Large intestine (tissue), 3 donors: ENCODE measurements at regions not wholly inside any gene's neighbourhood (a gene's known extent, or its start where the extent isn't known, plus 50 kb on each side); places are given as distances from the start of the nearest gene placed in this dataset.

Experiments used
- DNase-seq, 2 donors: peaks; one replicate each; pipeline versions ENCODE4 v3.0.0 to v3.0.0-alpha.2; 2013
- H3K27ac ChIP-seq: one replicate; pipeline ENCODE4 v1.5.1; 2013; ENCODE audit warnings: low read length
- H3K27me3 ChIP-seq: 2 replicates; pipeline ENCODE4 v1.6.1; 2013; ENCODE audit warnings: low read length; ENCODE audit not compliant: control insufficient read depth, insufficient read depth
- H3K36me3 ChIP-seq: 2 replicates; pipeline ENCODE4 v1.6.1; 2013; ENCODE audit warnings: low read length; ENCODE audit not compliant: control insufficient read depth, insufficient read depth
- H3K4me1 ChIP-seq: one replicate; pipeline ENCODE4 v1.6.1; 2013; ENCODE audit warnings: low read length; ENCODE audit not compliant: control insufficient read depth, insufficient read depth
- H3K4me3 ChIP-seq: one replicate; pipeline ENCODE4 v1.5.1; 2013; ENCODE audit warnings: low read length
- H3K9me3 ChIP-seq: one replicate; pipeline ENCODE4 v1.6.1; 2013; ENCODE audit warnings: mild to moderate bottlenecking, low read depth, low read length, moderate library complexity; ENCODE audit not compliant: control insufficient read depth
- WGBS: methylation state at CpG from one replicate; pipeline ENCODE4 v1.1.5; 2013; ENCODE audit warnings: low lambda C conversion rate; ENCODE audit not compliant: insufficient coverage; 5-methylcytosine and 5-hydroxymethylcytosine counted together

DNA sequence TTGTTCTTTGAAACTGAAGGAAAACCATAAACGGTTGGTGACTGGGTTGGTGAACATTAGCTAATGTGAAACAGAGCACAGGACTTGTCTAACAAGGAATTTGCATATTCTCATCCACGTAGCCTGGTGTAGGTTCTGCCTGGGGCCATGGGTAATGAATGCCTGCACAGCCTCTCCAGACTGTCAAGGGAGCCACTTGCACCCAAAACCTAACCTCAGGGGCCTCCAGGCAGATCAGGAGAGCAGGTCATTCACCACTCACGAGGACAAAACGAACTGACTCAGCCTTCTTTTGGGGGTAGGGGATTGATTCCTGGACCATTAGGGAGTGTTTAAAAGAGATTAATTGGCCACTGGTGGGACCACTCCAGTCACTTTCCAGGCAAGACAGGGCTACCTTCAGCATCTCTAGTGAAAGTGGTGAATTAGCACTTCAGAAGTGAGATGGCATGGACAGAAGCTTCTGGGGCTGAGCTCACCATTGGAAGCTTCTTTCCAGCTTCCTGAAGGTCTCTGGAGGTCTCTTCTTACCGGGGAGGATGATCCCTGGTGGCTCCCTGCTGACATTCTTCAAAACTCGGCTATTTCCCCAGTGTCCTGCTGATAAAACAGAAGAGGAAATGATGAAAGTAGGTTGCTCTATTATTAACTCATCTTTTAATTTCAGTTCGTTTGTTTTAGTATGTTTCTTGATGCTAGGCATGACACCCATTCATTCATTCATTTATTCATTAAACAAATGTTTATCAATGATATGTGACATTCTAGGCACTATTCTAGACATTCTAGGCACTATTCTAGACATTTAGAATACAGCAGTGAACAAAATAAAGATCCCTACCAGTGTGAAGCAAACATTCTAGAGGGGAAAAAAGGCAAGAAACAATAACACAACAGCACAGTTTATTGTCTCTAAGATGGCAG is 104.5 kb upstream of the LNX1 start:
- no peaks in the 10 kb centered on the region for H3K36me3 ChIP-seq
- no peak overlapping the region for H3K4me3 ChIP-seq
- H3K9me3 ChIP-seq: no peaks in the 10 kb centered on the region
- no peaks in the 10 kb centered on the region for H3K4me1 ChIP-seq
- 88% methylated on average over 1 of the region's 7 CpGs for WGBS
- no peak overlapping the region for H3K27ac ChIP-seq
- no peaks in the 10 kb centered on the region for H3K27me3 ChIP-seq
- DNase-seq: no peak

DNA sequence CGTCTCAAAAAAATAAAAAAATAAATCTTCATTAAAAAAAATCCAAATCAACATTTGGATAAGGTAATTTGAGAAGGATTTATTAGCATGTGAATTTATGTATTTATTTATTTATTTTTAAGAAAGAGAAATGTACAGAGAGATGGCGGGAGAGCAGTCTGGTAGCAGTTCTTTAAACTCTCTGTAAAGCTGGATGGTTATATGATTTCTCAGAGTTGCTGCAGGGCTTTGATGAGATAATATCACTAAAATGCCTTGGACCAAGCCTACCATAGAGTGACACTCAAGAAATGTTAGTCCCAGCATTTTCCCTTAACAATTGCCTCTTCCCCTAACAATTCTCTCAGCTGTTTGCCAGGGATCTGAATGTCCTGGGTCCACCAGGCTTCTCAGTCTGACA is 103.4 kb upstream of the LNX1 start:
- no peaks in the 10 kb centered on the region for H3K4me1 ChIP-seq
- H3K4me3 ChIP-seq: no peak overlapping the region
- WGBS: 100% methylated on average over 1 of the region's 2 CpGs
- H3K9me3 ChIP-seq: no peaks in the 10 kb centered on the region
- H3K27ac ChIP-seq: no peak overlapping the region
- H3K36me3 ChIP-seq: no peaks in the 10 kb centered on the region
- H3K27me3 ChIP-seq: peaks cover 3% of the 10 kb centered on the region
- DNase-seq: no peak

DNA sequence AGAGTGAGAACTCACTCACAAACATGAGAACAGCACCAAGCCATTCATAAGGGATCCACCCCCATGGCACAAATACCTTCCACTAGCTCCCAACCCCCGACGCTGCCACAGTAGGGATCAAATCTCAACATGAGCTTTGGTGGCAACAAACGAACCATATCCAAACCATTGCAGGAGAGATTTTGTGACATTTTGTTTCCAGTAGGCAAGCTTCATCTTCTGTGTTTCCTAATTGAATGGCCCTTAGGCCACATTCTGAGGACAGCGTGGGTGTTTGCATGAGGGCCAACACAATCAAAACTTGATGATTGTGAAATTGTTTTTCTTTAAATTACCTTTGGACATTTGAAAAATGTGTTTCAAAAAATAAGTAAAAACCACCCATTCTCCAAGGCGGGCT is 102.6 kb upstream of the LNX1 start:
- Histone ChIP-seq H3K27ac (no peak overlapping the region), H3K27me3 (peaks cover 3% of the 10 kb centered on the region), H3K4me3 (no peak overlapping the region), H3K36me3 (no peaks in the 10 kb centered on the region), H3K9me3 (no peaks in the 10 kb centered on the region), H3K4me1 (no peaks in the 10 kb centered on the region)
- 100% methylated on average over 1 of the region's 5 CpGs for WGBS
- DNase-seq: no peak

DNA sequence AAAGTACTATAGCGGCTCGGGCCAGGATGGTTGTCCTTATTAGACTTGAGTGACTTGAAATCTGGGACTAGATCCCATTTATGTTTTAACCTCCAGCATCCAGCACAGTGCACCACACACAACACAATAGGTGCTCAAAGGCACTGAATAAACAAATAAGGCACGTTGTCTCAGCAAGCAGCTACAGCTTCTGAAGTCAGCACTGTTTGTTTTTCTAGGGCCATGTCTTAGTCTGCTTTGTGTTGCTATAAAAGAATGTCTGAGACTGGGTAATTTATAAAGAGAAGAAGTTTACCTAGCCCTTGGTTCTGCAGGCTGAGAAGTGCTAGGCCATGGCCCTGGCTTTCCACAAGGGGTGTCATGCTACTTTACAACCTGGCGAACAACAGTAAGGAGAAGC is 102.1 kb upstream of the LNX1 start:
- WGBS: no CpG with 5 or more reads among the region's 4 CpGs
- no peaks in the 10 kb centered on the region for H3K36me3 ChIP-seq
- no peaks in the 10 kb centered on the region for H3K9me3 ChIP-seq
- DNase-seq: no peak
- no peak overlapping the region for H3K27ac ChIP-seq
- peaks cover 3% of the 10 kb centered on the region for H3K27me3 ChIP-seq
- H3K4me1 ChIP-seq: no peaks in the 10 kb centered on the region
- H3K4me3 ChIP-seq: no peak overlapping the region

DNA sequence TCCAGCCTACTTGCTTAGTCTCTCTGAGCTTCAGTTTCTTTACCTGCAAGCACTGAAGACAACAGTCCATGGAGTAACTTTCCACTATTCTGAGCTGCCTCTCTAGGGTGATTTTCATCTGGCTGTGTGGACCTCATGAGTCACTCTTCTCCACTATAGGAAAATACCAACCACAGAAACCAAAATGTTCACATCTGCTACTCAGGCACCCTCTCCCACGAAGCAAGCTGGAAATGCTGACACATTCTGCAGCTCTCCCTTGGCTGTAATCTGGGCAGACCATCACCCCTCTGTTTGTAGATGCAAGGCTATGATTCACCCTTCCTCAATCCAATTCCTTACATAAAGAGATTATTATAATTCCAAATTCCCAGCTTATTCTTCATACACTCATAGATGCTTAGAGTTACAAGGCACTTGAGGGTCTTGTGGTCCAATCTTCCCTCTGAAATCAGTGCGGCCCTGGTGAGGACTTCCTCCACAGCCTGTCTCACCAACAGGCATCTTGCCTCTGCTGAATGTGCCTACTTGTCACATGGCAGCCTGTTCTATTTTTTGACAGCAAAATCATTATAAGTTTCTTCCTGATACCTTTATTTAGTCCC is 97.0 kb upstream of the LNX1 start:
- no peaks in the 10 kb centered on the region for H3K4me1 ChIP-seq

DNA sequence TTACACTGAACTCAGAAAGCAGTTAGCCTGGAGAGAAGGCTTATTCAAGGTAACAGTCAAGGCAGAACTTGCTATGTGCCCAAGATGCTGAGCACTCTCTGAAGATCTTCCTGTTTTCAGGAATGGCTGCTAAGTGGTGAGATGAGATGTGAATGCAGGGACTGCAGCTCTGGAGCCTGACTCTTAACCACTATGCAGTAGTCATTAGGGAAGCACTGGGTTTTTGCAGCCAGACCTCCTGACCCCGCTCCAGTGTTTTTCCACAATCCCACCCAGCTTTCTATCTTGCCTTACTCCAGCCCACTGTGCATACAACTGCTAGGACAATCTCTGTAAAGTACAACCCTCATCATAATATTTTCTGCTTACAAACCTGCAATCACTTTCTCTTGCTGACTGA is 95.2 kb upstream of the LNX1 start:
- H3K36me3 ChIP-seq: no peaks in the 10 kb centered on the region
- no peaks in the 10 kb centered on the region for H3K4me1 ChIP-seq
- no peaks in the 10 kb centered on the region for H3K9me3 ChIP-seq
- no peak overlapping the region for H3K4me3 ChIP-seq
- DNase-seq: no peak
- no CpG with 5 or more reads among the region's 1 CpG for WGBS
- no peak overlapping the region for H3K27ac ChIP-seq
- peaks cover 5% of the 10 kb centered on the region for H3K27me3 ChIP-seq

More for the DNA sequence above, 97.0 kb upstream of the LNX1 start:
- WGBS: no CpG with 5 or more reads among the region's 2 CpGs
- H3K9me3 ChIP-seq: no peaks in the 10 kb centered on the region
- peaks cover 5% of the 10 kb centered on the region for H3K27me3 ChIP-seq
- no peak for DNase-seq
- no peaks in the 10 kb centered on the region for H3K36me3 ChIP-seq
- no peak overlapping the region for H3K4me3 ChIP-seq
- H3K27ac ChIP-seq: no peak overlapping the region

DNA sequence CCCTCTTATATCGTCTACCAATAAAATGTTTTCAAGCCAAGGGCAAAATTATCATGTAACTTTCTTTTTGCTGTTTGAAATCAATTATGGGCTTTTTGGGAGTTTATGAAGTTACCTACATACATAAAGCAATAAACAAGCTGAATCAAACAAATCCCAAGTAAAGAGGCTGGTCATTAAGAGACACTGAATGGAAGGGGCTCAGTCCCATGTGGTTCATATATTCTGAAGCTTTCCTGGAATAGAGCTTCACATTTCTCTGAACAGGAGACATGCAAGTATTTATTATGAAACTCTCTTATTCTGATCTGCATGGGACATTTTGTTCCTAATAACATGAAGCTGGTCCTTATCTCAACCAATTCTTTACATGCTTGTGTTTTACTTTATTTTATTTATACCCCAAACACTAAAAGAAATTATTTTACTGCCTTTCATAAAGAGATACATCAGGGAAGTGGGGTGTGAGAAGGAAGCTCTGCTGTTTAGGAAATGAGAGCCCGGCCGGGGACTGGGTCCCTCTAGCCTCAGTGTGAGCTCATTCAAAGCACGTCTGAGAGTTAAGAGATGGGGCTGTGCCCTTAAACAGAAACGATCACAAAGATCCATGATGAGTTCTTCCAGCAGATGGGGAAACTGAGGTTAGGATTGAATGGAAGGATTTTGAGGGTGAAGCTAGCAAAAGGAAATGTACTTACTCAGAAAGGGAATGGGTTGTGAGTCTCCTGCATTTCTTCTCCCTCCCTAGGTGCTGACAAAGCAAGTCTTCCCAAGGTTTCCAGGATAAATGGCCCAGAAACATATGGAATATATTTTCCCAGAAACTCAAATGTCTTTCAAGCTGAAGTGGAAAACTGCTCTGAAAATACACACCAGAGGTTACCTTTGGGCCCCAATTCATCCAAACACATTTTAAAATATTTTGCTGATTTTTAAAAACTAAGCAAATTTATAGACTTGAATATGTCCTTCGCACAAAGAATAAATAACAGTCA is 93.1 kb upstream of the LNX1 start:
- Histone ChIP-seq H3K27me3 (peaks cover 3% of the 10 kb centered on the region), H3K36me3 (no peaks in the 10 kb centered on the region), H3K4me1 (no peaks in the 10 kb centered on the region), H3K9me3 (no peaks in the 10 kb centered on the region), H3K4me3 (no peak overlapping the region), H3K27ac (no peak overlapping the region)
- no CpG with 5 or more reads among the region's 6 CpGs for WGBS
- no peak for DNase-seq

DNA sequence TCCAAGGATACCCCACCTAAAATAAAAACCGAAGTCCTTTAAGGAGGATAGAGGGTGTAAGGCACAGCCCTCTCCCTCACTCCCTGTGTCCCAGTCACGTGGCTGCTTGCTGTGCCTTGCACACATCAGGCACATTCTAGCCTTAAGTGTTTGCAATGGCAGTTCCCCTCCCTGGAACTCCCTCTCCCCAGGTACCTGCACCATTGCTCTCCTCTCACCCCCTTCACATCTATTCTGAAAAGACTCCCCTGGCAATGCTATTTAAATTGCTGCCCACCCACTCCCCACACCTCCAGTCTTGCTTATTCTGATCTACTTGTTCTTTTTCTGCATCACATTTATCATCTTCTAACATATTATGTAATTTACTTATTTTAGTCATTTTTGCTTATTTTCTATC is 91.6 kb upstream of the LNX1 start:
- no peak overlapping the region for H3K4me3 ChIP-seq
- H3K27me3 ChIP-seq: no peaks in the 10 kb centered on the region
- whole genome bisulfite sequencing: no CpG with 5 or more reads among the region's 2 CpGs
- no peak overlapping the region for H3K27ac ChIP-seq
- no peaks in the 10 kb centered on the region for H3K9me3 ChIP-seq
- no peaks in the 10 kb centered on the region for H3K4me1 ChIP-seq
- H3K36me3 ChIP-seq: no peaks in the 10 kb centered on the region
- no peak for DNase-seq

DNA sequence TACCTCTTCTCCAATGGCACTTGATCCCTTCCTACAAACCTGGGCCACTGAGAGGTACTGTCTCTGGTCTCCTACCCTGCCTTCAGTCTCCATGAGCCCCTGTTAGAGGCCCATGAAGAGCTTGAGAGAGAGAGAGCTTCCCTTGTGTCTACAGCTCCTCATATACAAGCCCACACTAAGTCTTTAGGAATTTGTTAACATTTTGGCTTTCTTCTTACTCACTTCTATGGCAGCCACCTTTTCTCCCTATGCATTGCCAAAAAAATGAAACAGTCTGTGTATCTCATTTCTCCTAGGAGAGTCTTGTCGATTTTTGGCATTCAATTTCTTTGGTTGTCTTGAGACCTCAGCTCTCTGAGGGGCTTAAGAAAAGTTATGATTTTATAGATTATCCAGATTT is 90.9 kb upstream of the LNX1 start:
- Histone ChIP-seq H3K4me3 (no peak overlapping the region), H3K27ac (no peak overlapping the region), H3K36me3 (no peaks in the 10 kb centered on the region), H3K27me3 (no peaks in the 10 kb centered on the region), H3K4me1 (no peaks in the 10 kb centered on the region), H3K9me3 (no peaks in the 10 kb centered on the region)
- 57% methylated on average over 1 of the region's 1 CpG for WGBS
- no peak for DNase-seq

DNA sequence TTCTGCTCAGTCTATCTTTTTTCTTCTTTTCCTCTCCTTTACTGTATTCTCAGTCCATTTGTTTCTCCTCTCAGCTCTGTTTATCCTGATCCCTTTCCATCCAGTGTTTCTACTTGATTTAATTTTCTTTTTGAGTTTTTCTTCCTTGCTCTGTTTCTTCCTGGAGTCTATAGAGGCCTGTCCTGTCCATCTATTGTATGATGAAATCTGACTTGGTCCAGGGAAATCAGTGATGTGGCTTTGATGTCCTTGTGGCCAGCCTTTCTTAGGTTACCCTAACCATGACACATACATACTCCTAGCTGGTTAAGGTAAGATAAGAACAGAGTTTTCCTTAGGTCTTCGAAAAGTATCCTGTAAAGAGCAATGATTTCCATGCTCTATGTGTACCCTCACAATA is 89.3 kb upstream of the LNX1 start:
- Histone ChIP-seq H3K27ac (no peak overlapping the region), H3K27me3 (no peaks in the 10 kb centered on the region), H3K9me3 (no peaks in the 10 kb centered on the region), H3K4me3 (no peak overlapping the region), H3K36me3 (no peaks in the 10 kb centered on the region), H3K4me1 (no peaks in the 10 kb centered on the region)
- WGBS: no CpG with 5 or more reads among the region's 1 CpG
- DNase-seq: no peak
